CD8-positive, alpha-beta memory T cell (primary cell): ENCODE measurements at regions not wholly inside any gene's neighbourhood (a gene's known extent, or its start where the extent isn't known, plus 50 kb on each side); places are given as distances from the start of the nearest gene placed in this dataset.

Source experiments
- CTCF ChIA-PET: fragments of 350-600 bp; sonication (Branson Sonifier 250); formaldehyde crosslinking; loops from one replicate; lab custom pipeline; 2021; ENCODE audit warnings: antibody characterized with exemption; lab: Charles Lee
- POLR2A ChIA-PET: fragments of 350-600 bp; sonication (Branson Sonifier 250); formaldehyde crosslinking; loops from one replicate; lab custom pipeline; 2021; ENCODE audit warnings: antibody characterized with exemption; lab: Charles Lee
- DNase-seq, 5 donors: peaks; one replicate each; pipeline versions ENCODE4 v3.0.0 to v3.0.0-alpha.2; 2020 to 2022; ENCODE audit warnings: mixed read lengths in 1 of 5
- H3K27ac ChIP-seq: one replicate; pipeline ENCODE4 v1.7.0; 2013; ENCODE audit warnings: low read depth, mild to moderate bottlenecking, low read length, moderate library complexity
- H3K27me3 ChIP-seq: 2 replicates; pipeline ENCODE4 v1.7.0; 2013; ENCODE audit warnings: low read length, mild to moderate bottlenecking; ENCODE audit not compliant: insufficient read depth, poor library complexity, severe bottlenecking
- H3K36me3 ChIP-seq: 2 replicates; pipeline ENCODE4 v1.7.0; 2013; ENCODE audit warnings: mild to moderate bottlenecking, low read length, moderate library complexity; ENCODE audit not compliant: insufficient read depth
- H3K4me1 ChIP-seq: 2 replicates; pipeline ENCODE4 v1.7.0; 2013; ENCODE audit warnings: mild to moderate bottlenecking, low read length, moderate library complexity; ENCODE audit not compliant: insufficient read depth
- H3K4me3 ChIP-seq: 2 replicates; pipeline ENCODE4 v1.7.0; 2013; ENCODE audit warnings: mild to moderate bottlenecking, low read length
- H3K9me3 ChIP-seq: 2 replicates; pipeline ENCODE4 v1.7.0; 2013; ENCODE audit warnings: mild to moderate bottlenecking, low read length
- H3K27ac Mint-ChIP-seq, 8 donors: one replicate each; pipeline ENCODE4 v1.8.0; 2020 to 2021; ENCODE audit warnings: mixed read lengths in 8 of 8, mild to moderate bottlenecking in 6 of 8, inconsistent platforms in 3 of 8, moderate library complexity in 3 of 8
- H3K27me3 Mint-ChIP-seq, 2 donors: one replicate each; pipeline ENCODE4 v1.8.0; 2020 to 2021; ENCODE audit warnings: mixed read lengths in 2 of 2, mild to moderate bottlenecking in 1 of 2, moderate library complexity in 1 of 2
- H3K36me3 Mint-ChIP-seq, 3 donors: one replicate each; pipeline ENCODE4 v1.8.0; 2020 to 2021; ENCODE audit warnings: mixed read lengths in 3 of 3, inconsistent platforms in 1 of 3, mild to moderate bottlenecking in 1 of 3
- H3K4me1 Mint-ChIP-seq, 3 donors: one replicate each; pipeline ENCODE4 v1.8.0; 2020 to 2021; ENCODE audit warnings: mixed read lengths in 3 of 3, inconsistent platforms in 1 of 3, mild to moderate bottlenecking in 1 of 3
- H3K4me3 Mint-ChIP-seq, 7 donors: one replicate each; pipeline ENCODE4 v1.8.0; 2020 to 2021; ENCODE audit warnings: mixed read lengths in 7 of 7, mild to moderate bottlenecking in 6 of 7, moderate library complexity in 4 of 7, inconsistent platforms in 2 of 7
- H3K9me3 Mint-ChIP-seq, 5 donors: one replicate each; pipeline ENCODE4 v1.8.0; 2020 to 2022; ENCODE audit warnings: mixed read lengths in 5 of 5, mild to moderate bottlenecking in 3 of 5, moderate library complexity in 2 of 5, inconsistent platforms in 1 of 5

DNA sequence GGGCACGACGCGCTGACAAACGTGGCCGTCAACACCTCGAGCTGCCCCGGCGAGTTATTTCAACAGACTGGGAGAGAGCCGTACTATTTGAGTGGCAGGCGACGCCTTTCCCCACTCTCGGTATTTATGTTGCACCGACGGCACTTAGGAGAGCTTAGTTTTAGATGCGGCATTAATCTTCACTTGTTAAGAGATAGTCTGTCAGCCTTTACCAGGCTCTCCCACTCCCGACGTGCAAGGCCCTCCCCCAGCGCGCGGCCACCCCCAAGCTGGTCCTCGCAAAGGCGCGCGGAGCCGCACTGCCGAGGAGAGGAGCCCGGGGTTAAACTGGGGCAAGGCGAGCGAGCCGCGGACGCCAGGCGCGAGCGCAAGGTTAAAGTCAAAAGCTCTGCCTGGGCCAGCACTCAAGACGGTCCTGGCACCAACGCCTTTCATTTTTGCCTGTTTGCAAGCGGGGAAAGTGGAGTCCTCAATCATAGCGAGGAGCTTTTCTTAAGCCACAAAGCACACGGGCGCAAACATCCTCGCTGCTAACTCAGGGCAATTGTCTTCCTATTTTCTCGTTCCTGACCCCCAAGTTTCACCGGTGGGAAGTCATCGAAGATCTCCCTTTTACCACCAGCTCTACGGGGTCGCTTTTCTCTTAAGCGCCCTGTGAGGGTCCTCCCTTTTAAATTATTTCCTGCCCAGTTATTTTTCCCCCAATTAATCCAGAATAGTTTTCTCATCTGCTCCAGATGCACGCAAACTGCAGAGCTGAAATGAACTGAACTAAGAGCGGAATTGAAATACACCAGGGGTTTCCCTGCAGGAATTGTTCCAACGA, 86.6 kb downstream of the NR2F2 start:
- no peaks in the 10 kb centered on the region for H3K9me3 ChIP-seq
- no peaks in the 10 kb centered on the region for H3K36me3 Mint-ChIP-seq
- no peak overlapping the region for H3K4me3 Mint-ChIP-seq
- CTCF ChIA-PET, result no interaction called here
- DNase-seq, result no peak
- peaks cover 6% of the 10 kb centered on the region for H3K27me3 ChIP-seq
- peaks cover 40 to 84% of the 10 kb centered on the region in 2 donors for H3K27me3 Mint-ChIP-seq
- POLR2A ChIA-PET, result no interaction called here
- H3K27ac ChIP-seq, result no peak overlapping the region
- no peaks in the 10 kb centered on the region for H3K4me1 ChIP-seq
- H3K4me1 Mint-ChIP-seq, result peaks cover 0 to 3% (median 0%) of the 10 kb centered on the region in 3 donors
- H3K4me3 ChIP-seq, result no peak overlapping the region
- no peaks in the 10 kb centered on the region for H3K36me3 ChIP-seq
- H3K27ac Mint-ChIP-seq, result no peak overlapping the region
- H3K9me3 Mint-ChIP-seq, result peaks cover 0 to 5% (median 3%) of the 10 kb centered on the region in 5 donors

DNA sequence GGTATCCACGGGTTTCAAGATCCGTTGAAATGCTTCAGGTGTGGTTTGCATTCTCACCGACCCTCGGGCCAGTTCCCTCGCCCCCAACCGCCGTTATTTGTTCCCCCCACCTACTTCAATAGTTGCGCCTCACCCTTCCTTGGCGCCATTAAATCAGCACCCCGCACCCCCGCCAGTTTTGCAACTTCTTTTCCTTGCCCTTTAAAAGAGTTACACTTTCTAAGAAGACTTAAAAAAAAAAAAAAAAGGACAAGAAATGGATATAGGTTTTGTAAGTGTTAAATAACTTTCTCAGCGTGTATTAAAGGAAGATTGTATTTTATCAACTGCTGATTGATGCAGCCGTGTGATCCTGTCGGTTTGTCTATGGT, 87.2 kb downstream of the NR2F2 start:
- Histone ChIP-seq H3K27me3 (peaks cover 6% of the 10 kb centered on the region), H3K4me1 (no peaks in the 10 kb centered on the region), H3K27ac (no peak overlapping the region), H3K36me3 (no peaks in the 10 kb centered on the region), H3K4me3 (no peak overlapping the region), H3K9me3 (no peaks in the 10 kb centered on the region)
- peaks cover 0 to 5% (median 3%) of the 10 kb centered on the region in 5 donors for H3K9me3 Mint-ChIP-seq
- no peak overlapping the region for H3K27ac Mint-ChIP-seq
- DNase-seq, result no peak
- no peaks in the 10 kb centered on the region for H3K36me3 Mint-ChIP-seq
- POLR2A ChIA-PET, result no interaction called here
- CTCF ChIA-PET, result no interaction called here
- peaks cover 39 to 78% of the 10 kb centered on the region in 2 donors for H3K27me3 Mint-ChIP-seq
- H3K4me1 Mint-ChIP-seq, result peaks cover 0 to 3% (median 0%) of the 10 kb centered on the region in 3 donors
- no peak overlapping the region for H3K4me3 Mint-ChIP-seq

DNA sequence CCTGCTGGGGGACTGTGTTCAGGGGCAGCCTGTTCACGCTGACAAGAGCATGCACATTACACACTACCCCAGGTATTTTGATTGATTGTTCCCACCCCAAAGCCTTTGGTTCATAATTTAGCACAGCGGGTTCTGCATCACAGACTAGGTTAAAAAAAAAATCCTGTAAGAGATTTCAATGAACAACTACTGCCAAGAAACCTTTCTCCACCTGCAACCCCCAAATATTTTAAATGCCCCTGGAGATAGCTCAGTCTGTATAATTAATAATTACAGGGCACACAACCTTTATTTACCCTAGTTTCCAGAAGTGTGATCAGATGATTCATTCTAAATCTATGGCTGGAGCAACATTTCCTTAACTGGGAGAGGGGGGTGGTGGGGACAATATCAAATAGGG, 87.6 kb downstream of the NR2F2 start:
- no peak overlapping the region for H3K27ac Mint-ChIP-seq
- peaks cover 0 to 3% (median 0%) of the 10 kb centered on the region in 3 donors for H3K4me1 Mint-ChIP-seq
- no peaks in the 10 kb centered on the region for H3K36me3 ChIP-seq
- H3K27ac ChIP-seq, result no peak overlapping the region
- no peaks in the 10 kb centered on the region for H3K4me1 ChIP-seq
- H3K9me3 Mint-ChIP-seq, result peaks cover 0 to 5% (median 3%) of the 10 kb centered on the region in 5 donors
- H3K4me3 Mint-ChIP-seq, result no peak overlapping the region
- DNase-seq, result no peak
- H3K4me3 ChIP-seq, result no peak overlapping the region
- ChIA-PET CTCF (no interaction called here), POLR2A (no interaction called here)
- peaks cover 39 to 74% of the 10 kb centered on the region in 2 donors for H3K27me3 Mint-ChIP-seq
- H3K36me3 Mint-ChIP-seq, result no peaks in the 10 kb centered on the region
- peaks cover 6% of the 10 kb centered on the region for H3K27me3 ChIP-seq
- H3K9me3 ChIP-seq, result no peaks in the 10 kb centered on the region

DNA sequence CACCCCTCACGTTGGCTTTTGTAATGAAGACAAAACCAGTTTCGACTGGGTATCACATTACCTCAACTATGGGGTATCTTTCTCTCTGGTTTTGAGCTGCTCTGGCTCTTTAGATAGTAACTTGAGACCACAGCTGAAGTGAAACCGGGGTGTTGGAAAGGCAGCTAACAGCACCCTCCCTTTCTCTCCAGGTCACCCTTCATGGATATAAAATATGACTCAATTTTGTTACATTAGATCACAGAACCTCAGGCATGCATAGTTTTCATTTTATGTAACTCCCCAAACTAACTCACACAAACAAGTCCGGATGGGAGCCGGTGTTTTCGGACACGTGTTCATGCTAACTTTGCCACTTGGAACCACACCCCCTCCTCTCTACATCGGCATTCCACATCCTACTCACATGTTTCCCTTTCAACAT, 90.7 kb downstream of the NR2F2 start:
- H3K4me3 ChIP-seq, result no peak overlapping the region
- peaks cover 6% of the 10 kb centered on the region for H3K27me3 ChIP-seq
- no peaks in the 10 kb centered on the region for H3K36me3 ChIP-seq
- POLR2A ChIA-PET, result no interaction called here
- H3K27ac ChIP-seq, result no peak overlapping the region
- H3K4me1 Mint-ChIP-seq, result peaks cover 0 to 3% (median 0%) of the 10 kb centered on the region in 3 donors
- H3K27me3 Mint-ChIP-seq, result peaks cover 21 to 45% of the 10 kb centered on the region in 2 donors
- H3K9me3 ChIP-seq, result no peaks in the 10 kb centered on the region
- H3K4me1 ChIP-seq, result no peaks in the 10 kb centered on the region
- no peak overlapping the region for H3K4me3 Mint-ChIP-seq
- DNase-seq, result no peak
- CTCF ChIA-PET, result no interaction called here
- no peak overlapping the region for H3K27ac Mint-ChIP-seq
- peaks cover 0 to 7% (median 3%) of the 10 kb centered on the region in 5 donors for H3K9me3 Mint-ChIP-seq
- H3K36me3 Mint-ChIP-seq, result no peaks in the 10 kb centered on the region

DNA sequence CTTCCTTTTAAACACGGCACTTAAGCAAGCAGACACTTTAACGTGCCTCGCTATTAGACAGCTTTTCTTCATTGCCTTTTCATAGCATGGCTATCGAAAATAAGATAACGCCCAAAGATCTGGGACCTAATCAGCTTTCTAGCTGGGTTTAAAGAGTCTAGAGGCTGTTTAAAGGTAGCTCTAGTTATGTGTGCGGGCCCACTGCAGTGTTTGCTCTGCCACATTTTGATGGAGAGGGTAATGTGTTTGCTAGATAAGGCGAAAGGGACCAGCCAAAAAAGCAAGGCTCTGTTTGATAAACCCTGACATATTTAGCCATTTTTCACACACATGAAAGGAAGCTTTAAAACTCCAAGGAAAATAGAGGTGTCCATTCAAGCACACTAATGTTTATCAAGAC, 91.6 kb downstream of the NR2F2 start:
- no peaks in the 10 kb centered on the region for H3K36me3 ChIP-seq
- H3K27ac Mint-ChIP-seq, result no peak overlapping the region
- peaks cover 6% of the 10 kb centered on the region for H3K27me3 ChIP-seq
- ChIA-PET POLR2A (no interaction called here), CTCF (no interaction called here)
- no peak for DNase-seq
- H3K4me3 ChIP-seq, result no peak overlapping the region
- H3K27ac ChIP-seq, result no peak overlapping the region
- no peaks in the 10 kb centered on the region for H3K9me3 ChIP-seq
- H3K4me3 Mint-ChIP-seq, result no peak overlapping the region
- H3K9me3 Mint-ChIP-seq, result peaks cover 0 to 7% (median 3%) of the 10 kb centered on the region in 5 donors
- H3K4me1 ChIP-seq, result no peaks in the 10 kb centered on the region
- peaks cover 0 to 3% (median 0%) of the 10 kb centered on the region in 3 donors for H3K4me1 Mint-ChIP-seq
- peaks cover 24 to 45% of the 10 kb centered on the region in 2 donors for H3K27me3 Mint-ChIP-seq
- H3K36me3 Mint-ChIP-seq, result no peaks in the 10 kb centered on the region

DNA sequence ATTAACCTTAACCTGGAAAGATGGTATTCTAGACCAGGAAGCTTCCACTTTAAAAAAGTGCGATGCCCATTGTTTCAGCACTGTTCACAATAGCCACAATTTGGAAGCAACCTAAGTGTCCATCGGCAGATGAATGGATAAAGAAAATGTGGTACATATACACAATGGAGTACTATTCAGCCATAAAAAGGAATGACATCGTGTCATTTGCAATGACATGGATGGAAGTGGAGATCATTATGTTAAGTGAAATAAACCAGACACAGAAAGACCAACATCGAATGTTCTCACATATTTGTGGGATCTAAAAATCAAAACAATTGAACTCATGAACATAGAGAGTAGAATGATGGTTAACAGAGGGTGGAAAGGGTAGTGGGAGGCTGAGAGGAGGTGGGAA, 94.2 kb downstream of the NR2F2 start:
- POLR2A ChIA-PET, result no interaction called here
- H3K9me3 Mint-ChIP-seq, result peaks cover 0 to 7% (median 0%) of the 10 kb centered on the region in 5 donors

DNA sequence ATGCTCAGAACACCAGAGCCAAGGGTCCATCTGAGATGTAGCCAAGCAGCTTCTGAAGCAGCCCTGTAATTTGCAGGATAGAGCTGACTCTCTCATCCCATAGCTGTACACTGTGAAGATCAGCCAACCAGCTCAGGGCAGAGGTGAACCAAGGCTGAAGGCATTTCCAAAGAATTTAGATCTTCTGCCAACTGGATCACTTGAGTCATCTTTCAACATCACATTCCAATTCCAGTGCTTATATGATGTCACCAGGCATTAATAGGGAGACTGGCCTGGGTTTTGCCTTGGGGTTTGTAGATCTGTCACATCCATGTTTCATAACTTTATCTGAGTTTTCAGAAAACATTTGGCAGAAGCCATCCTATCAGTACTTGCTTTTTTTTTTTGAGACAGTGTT, 98.2 kb downstream of the NR2F2 start:
- H3K9me3 ChIP-seq, result no peaks in the 10 kb centered on the region
- Mint-ChIP-seq H3K27me3 (peaks cover 0 to 3% of the 10 kb centered on the region in 2 donors), H3K9me3 (peaks cover 0 to 5% (median 0%) of the 10 kb centered on the region in 5 donors), H3K36me3 (no peaks in the 10 kb centered on the region), H3K4me1 (no peaks in the 10 kb centered on the region), H3K27ac (no peak overlapping the region), H3K4me3 (no peak overlapping the region)
- no peak for DNase-seq
- H3K27ac ChIP-seq, result no peak overlapping the region
- CTCF ChIA-PET, result no interaction called here
- H3K36me3 ChIP-seq, result no peaks in the 10 kb centered on the region
- no peaks in the 10 kb centered on the region for H3K4me1 ChIP-seq
- no peaks in the 10 kb centered on the region for H3K27me3 ChIP-seq
- POLR2A ChIA-PET, result no interaction called here
- no peak overlapping the region for H3K4me3 ChIP-seq

More for the DNA sequence above, 94.2 kb downstream of the NR2F2 start:
- Histone ChIP-seq H3K4me1 (no peaks in the 10 kb centered on the region), H3K9me3 (no peaks in the 10 kb centered on the region), H3K27ac (no peak overlapping the region), H3K4me3 (no peak overlapping the region), H3K27me3 (no peaks in the 10 kb centered on the region), H3K36me3 (no peaks in the 10 kb centered on the region)
- no peaks in the 10 kb centered on the region for H3K4me1 Mint-ChIP-seq
- no peak overlapping the region for H3K27ac Mint-ChIP-seq
- H3K4me3 Mint-ChIP-seq, result no peak overlapping the region
- DNase-seq, result no peak
- no peaks in the 10 kb centered on the region for H3K36me3 Mint-ChIP-seq
- H3K27me3 Mint-ChIP-seq, result peaks cover 5 to 20% of the 10 kb centered on the region in 2 donors
- CTCF ChIA-PET, result no interaction called here

DNA sequence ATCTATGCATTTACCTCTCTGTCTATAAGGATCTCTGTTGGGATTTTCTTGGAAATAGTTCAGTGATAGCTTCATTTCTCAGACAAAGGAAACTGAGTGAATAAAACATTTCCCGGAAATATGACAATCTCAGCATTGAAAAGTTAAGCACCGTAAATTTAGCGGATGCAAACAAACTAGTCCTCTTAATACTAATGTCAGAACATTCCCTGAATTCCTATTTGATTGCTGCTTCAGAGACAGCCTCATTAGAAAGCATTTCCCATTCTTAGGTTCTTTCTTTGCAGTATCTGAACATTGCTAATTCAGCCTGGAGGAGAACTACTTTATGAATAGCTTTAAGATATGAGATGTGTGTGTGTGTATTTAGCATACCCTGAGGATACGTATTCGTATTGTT, 101.3 kb downstream of the NR2F2 start:
- H3K27ac Mint-ChIP-seq, result no peak overlapping the region
- no peak for DNase-seq
- no peaks in the 10 kb centered on the region for H3K36me3 Mint-ChIP-seq
- Histone ChIP-seq H3K36me3 (no peaks in the 10 kb centered on the region), H3K4me3 (no peak overlapping the region), H3K4me1 (no peaks in the 10 kb centered on the region), H3K27ac (no peak overlapping the region), H3K9me3 (no peaks in the 10 kb centered on the region), H3K27me3 (no peaks in the 10 kb centered on the region)
- H3K27me3 Mint-ChIP-seq, result no peaks in the 10 kb centered on the region
- ChIA-PET CTCF (no interaction called here), POLR2A (no interaction called here)
- peaks cover 0 to 4% (median 0%) of the 10 kb centered on the region in 5 donors for H3K9me3 Mint-ChIP-seq
- no peaks in the 10 kb centered on the region for H3K4me1 Mint-ChIP-seq
- no peak overlapping the region for H3K4me3 Mint-ChIP-seq
